Astrocyte of the cerebellum (primary cell): ENCODE measurements at regions not wholly inside any gene's neighbourhood (a gene's known extent, or its start where the extent isn't known, plus 50 kb on each side); places are given as distances from the start of the nearest gene placed in this dataset.
"Not testable (repeated sequence)": the region's sequence is repeated elsewhere in the genome, so short reads cannot be mapped to it uniquely, and the experiment has no call there.

Source experiments
- DNase-seq: peaks from one replicate; pipeline ENCODE4 v3.0.0-alpha.2; 2011; ENCODE audit warnings: low read depth
- H3K4me3 ChIP-seq: 2 replicates; pipeline ENCODE4 v1.5.1; 2011; ENCODE audit warnings: mild to moderate bottlenecking, low read depth, low read length, moderate library complexity
- in situ Hi-C: cut with HindIII; loops from 2 replicates; pipeline ENCODE4 v1.10.0; 2017; ENCODE audit warnings: low sequenced_read_pairs
- TF ChIP-seq, protein P1 (sequence below): IDR thresholded peaks from 2 replicates; pipeline ENCODE4 v1.5.1; 2012; ENCODE audit warnings: low read length, low read depth, moderate library complexity, mild to moderate bottlenecking; ENCODE audit errors: missing control alignments

DNA sequence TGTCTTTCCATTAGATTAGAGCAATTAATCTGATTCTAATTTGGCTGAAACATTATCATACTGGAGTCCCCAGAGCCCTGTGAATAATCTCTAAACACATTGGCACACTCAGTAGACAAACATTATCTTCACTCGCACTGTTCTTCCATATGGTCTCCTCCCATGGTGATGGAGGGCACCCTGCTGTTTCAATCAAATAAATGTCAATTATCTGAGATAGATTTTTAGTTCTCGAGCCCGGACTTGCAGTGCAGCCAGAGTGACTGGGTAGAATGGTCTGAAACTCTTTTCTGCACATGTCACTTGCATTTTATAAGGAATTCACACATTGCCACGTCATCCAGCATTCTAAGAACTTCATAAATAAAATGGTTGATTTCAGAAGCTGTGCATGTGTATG, 90.6 kb upstream of the MAP3K7 start:
- H3K4me3 ChIP-seq, result no peak overlapping the region
- in situ Hi-C loops, result no loop called here
- TF ChIP-seq, protein P1, sequence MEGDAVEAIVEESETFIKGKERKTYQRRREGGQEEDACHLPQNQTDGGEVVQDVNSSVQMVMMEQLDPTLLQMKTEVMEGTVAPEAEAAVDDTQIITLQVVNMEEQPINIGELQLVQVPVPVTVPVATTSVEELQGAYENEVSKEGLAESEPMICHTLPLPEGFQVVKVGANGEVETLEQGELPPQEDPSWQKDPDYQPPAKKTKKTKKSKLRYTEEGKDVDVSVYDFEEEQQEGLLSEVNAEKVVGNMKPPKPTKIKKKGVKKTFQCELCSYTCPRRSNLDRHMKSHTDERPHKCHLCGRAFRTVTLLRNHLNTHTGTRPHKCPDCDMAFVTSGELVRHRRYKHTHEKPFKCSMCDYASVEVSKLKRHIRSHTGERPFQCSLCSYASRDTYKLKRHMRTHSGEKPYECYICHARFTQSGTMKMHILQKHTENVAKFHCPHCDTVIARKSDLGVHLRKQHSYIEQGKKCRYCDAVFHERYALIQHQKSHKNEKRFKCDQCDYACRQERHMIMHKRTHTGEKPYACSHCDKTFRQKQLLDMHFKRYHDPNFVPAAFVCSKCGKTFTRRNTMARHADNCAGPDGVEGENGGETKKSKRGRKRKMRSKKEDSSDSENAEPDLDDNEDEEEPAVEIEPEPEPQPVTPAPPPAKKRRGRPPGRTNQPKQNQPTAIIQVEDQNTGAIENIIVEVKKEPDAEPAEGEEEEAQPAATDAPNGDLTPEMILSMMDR, result no peak
- no peak for DNase-seq

DNA sequence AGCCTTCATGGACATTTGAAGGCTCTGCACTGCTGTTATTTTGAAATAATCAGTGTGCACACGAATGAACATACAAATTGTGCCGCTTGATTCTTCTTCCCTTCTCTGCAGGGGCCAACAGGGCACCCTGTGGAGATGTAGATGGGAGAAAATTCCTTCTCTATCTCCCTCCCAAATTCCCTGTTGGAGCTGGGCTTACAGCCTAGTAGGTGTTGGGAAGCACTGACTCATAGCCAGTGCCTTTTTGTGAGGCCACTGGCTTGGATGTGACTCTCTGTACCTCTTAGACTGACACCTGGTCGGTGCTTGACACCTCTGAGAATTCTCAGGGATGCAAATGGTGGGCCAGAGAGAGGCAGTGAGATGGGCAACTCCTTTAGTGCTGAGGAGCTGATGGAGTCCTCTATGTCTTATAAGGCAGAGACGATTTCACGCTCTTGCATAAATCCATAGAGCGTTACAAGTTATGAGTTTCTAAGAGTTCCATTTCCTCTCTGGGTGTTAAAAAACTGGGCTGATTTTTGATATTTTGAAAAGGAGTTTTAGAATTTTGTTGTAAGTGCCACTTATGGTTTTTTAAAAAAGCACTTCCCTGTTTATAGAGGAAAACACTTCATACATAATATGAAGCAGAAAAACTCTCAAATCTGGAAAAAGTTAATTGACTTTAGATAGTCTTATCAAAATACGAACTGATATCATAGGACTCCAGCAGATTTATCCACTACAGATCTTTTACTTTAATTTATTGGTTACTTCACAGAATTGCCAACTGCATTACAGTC, 89.8 kb upstream of the MAP3K7 start:
- in situ Hi-C loops, result no loop called here
- H3K4me3 ChIP-seq, result no peak overlapping the region
- TF ChIP-seq, protein P1, result no peak

DNA sequence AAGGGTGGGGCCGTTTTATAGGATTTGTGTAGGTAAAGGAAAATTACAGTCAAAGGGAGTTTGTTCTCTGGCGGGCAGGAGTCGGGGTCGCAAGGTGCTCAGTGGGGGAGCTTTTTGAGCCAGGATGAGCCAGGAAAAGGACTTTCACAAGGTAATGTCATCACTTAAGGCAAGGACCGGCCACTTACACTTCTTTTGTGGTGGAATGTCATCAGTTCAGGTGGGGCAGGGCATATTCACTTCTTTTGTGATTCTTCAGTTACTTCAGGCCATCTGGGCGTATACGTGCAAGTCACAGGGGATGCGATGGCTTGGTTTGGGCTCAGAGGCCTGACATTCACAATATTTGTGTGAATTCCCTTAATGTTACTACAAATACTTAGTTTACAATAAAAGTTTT, 88.2 kb upstream of the MAP3K7 start:
- DNase-seq, H3K4me3 ChIP-seq, in situ Hi-C loops: not testable (repeated sequence)

More for the DNA sequence above, 89.8 kb upstream of the MAP3K7 start:
- DNase-seq, result no peak

DNA sequence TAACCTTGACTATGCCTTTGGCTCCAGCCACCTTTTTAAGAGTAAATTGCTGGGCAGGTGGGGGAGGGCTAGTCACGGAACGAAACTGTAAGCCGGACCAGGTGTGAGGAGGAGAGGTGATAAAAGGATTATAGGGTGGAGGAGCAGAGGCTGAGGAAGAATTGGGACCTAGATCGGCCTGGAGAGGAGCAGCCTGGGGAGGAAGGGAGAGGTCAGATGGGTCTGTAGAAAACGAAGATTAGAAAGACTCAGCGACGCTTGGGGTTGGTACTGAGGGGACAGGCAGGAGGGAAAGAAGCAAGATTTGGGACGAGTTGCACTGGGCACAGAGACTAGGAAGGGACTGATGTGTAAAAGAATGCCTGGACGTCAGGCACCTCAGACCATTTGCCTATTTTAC, 87.2 kb upstream of the MAP3K7 start:
- DNase-seq, in situ Hi-C loops, H3K4me3 ChIP-seq: not testable (repeated sequence)

DNA sequence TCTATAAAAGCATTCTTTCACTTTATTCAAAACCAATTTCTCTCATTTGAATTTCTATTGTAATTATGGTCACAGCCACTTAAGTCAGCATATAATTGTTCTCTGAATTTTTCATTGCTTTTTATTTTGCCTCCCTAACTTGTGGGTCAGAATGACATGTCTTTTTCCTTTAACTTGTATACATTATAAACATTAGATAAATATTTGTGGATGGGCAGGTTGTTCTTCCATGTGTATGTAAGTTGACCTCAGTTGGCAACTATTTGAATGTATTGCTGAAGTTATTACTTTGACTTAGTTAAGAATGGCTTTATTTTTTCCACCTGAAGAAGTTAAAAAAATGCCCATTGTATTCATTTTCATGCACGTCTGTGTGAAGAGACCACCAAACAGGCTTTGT, 83.0 kb upstream of the MAP3K7 start:
- DNase-seq, result no peak
- H3K4me3 ChIP-seq, result no peak overlapping the region
- TF ChIP-seq, protein P1, result no peak
- in situ Hi-C loops, result no loop called here

DNA sequence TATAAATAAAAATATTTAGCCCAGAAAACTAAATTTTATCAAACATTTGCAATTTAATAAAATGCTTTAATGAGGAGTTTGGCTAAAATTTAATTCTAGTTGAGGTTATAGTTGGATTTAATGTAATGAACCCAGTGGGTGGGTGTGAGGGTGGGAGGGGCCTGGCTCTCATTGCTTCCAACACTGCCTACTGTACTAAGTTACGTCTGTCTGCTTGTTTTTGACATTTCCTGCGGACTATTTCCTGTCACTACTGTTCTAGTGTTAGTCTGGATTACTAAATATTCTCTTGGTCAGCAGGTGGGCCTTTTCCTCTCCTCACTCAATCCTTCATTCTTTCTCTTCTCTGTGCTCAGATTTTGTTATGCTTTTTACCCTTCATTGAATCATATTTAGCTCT, 82.5 kb upstream of the MAP3K7 start:
- no peak for DNase-seq
- in situ Hi-C loops, result no loop called here
- H3K4me3 ChIP-seq, result no peak overlapping the region
- TF ChIP-seq, protein P1, result no peak

DNA sequence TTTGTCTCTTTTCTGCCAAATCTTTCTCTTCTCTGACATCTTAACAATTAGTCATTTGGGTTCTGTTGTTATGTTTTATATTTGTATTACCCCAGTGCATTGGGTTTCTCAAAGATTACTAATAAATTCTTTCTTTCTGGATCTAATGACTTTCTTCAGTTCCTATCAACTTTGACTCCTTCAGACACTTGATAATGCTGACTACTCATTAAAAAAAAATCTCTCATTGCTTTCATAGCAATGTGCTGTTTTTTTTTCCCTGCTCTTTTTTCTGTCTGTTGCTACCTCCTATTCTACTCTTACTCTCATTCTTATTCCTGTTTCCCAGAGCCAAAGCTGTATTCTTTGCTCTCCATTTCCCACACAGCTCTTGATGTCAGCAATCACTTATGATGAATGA, 81.3 kb upstream of the MAP3K7 start:
- DNase-seq, result no peak
- no peak overlapping the region for H3K4me3 ChIP-seq
- TF ChIP-seq, protein P1, result no peak
- in situ Hi-C loops, result no loop called here
